Astrocyte of the spinal cord (primary cell): ENCODE measurements at regions not wholly inside any gene's neighbourhood (a gene's known extent, or its start where the extent isn't known, plus 50 kb on each side); places are given as distances from the start of the nearest gene placed in this dataset.

Experiments used
- DNase-seq: peaks from one replicate; pipeline ENCODE4 v3.0.0; 2011; ENCODE audit warnings: low read depth, low spot score
- H3K4me3 ChIP-seq: 2 replicates; pipeline ENCODE4 v1.5.1; 2011; ENCODE audit warnings: low read depth, mild to moderate bottlenecking, low read length, moderate library complexity
- CTCF ChIP-seq: IDR thresholded peaks from 2 replicates; pipeline ENCODE4 v1.5.1; 2012; ENCODE audit warnings: low read depth, mild to moderate bottlenecking, low read length, inconsistent platforms
- in situ Hi-C: cut with HindIII; loops from 2 replicates; pipeline ENCODE4 v1.10.0; 2017; ENCODE audit warnings: low sequenced_read_pairs

- no peak overlapping the region for H3K4me3 ChIP-seq
- peak; percentile 23 for TF ChIP-seq CTCF
- in situ Hi-C loops: no loop called here
- peak; percentile 10 for DNase-seq
Observed at GRCh38 chr14:43539210-43539609, 967.9 kb downstream of the FSCB start.

- no peak for DNase-seq
- in situ Hi-C loops: no loop called here
- no peak overlapping the region for H3K4me3 ChIP-seq
- no peak for TF ChIP-seq CTCF
Observed at GRCh38 chr14:43535231-43535838, 971.7 kb downstream of the FSCB start.

GRCh38 chr14:43532825-43533416, 974.2 kb downstream of the FSCB start:
- H3K4me3 ChIP-seq: no peak overlapping the region
- in situ Hi-C loops: no loop called here
- no peak for DNase-seq
- TF ChIP-seq CTCF: no peak

GRCh38 chr14:43528321-43528720, 978.8 kb downstream of the FSCB start:
- no peak overlapping the region for H3K4me3 ChIP-seq
- DNase-seq: no peak
- no peak for TF ChIP-seq CTCF
- in situ Hi-C loops: no loop called here

GRCh38 chr14:43525658-43526057, 981.4 kb downstream of the FSCB start:
- TF ChIP-seq CTCF: no peak
- no peak overlapping the region for H3K4me3 ChIP-seq
- DNase-seq: no peak
- in situ Hi-C loops: no loop called here

GRCh38 chr14:43522901-43523300, 984.2 kb downstream of the FSCB start:
- no peak for DNase-seq
- H3K4me3 ChIP-seq: no peak overlapping the region
- in situ Hi-C loops: no loop called here
- no peak for TF ChIP-seq CTCF

GRCh38 chr14:43522191-43522590, 984.9 kb downstream of the FSCB start:
- H3K4me3 ChIP-seq: no peak overlapping the region
- no peak for DNase-seq
- in situ Hi-C loops: no loop called here
- TF ChIP-seq CTCF: no peak
